Spinal cord (tissue), 9 donors: ENCODE measurements at regions not wholly inside any gene's neighbourhood (a gene's known extent, or its start where the extent isn't known, plus 50 kb on each side); places are given as distances from the start of the nearest gene placed in this dataset.

ENCODE experiments used
- DNase-seq, 6 donors: peaks; one replicate each; pipeline versions ENCODE4 v3.0.0 to v3.0.0-alpha.2; 2013 to 2015; ENCODE audit warnings: low spot score in 6 of 6, low read depth in 4 of 6
- H3K27ac ChIP-seq: one replicate; pipeline ENCODE4 v1.5.1; 2013; ENCODE audit warnings: low read depth, low read length, control low read depth
- H3K27me3 ChIP-seq: one replicate; pipeline ENCODE4 v1.6.1; 2013; ENCODE audit warnings: low read length; ENCODE audit not compliant: control insufficient read depth, insufficient read depth
- H3K36me3 ChIP-seq: one replicate; pipeline ENCODE4 v1.6.1; 2013; ENCODE audit warnings: low read length; ENCODE audit not compliant: control insufficient read depth, insufficient read depth
- H3K4me1 ChIP-seq: one replicate; pipeline ENCODE4 v1.6.1; 2013; ENCODE audit warnings: low read length; ENCODE audit not compliant: control insufficient read depth, insufficient read depth
- H3K4me3 ChIP-seq: one replicate; pipeline ENCODE4 v1.5.1; 2013; ENCODE audit warnings: low read depth, low read length, control low read depth
- H3K9me3 ChIP-seq: one replicate; pipeline ENCODE4 v1.6.1; 2013; ENCODE audit warnings: low read length; ENCODE audit not compliant: control insufficient read depth, insufficient read depth
- WGBS: methylation state at CpG from one replicate; pipeline ENCODE4 v1.1.5; 2013; ENCODE audit warnings: missing lambda C conversion rate; ENCODE audit not compliant: insufficient coverage; 5-methylcytosine and 5-hydroxymethylcytosine counted together
- donor health status: healthy.

DNA sequence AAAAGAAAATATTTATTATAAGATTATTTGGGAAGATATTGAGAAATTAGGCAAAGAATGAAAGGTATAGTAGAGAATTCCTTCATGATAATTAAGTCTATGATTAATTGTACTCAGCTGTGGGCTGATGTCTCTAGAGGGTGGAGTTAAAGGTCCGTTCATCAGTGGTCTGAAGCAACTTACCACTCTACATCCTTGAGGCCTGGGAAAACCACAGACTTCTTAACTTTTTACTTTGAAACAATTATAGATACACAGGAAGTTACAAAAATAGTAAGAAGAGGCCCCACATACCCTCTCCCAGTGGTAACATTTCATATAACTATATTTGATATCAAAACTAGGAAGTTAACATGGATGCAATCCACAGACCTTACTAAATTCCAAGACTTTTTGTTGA, 167.0 kb upstream of the NECTIN1 start:
- Histone ChIP-seq H3K4me3 (no peak overlapping the region), H3K36me3 (no peaks in the 10 kb centered on the region), H3K4me1 (peaks cover 24% of the 10 kb centered on the region), H3K27ac (no peak overlapping the region), H3K27me3 (no peaks in the 10 kb centered on the region), H3K9me3 (no peaks in the 10 kb centered on the region)
- no CpG with 5 or more reads among the region's 1 CpG for WGBS
- no peak for DNase-seq

DNA sequence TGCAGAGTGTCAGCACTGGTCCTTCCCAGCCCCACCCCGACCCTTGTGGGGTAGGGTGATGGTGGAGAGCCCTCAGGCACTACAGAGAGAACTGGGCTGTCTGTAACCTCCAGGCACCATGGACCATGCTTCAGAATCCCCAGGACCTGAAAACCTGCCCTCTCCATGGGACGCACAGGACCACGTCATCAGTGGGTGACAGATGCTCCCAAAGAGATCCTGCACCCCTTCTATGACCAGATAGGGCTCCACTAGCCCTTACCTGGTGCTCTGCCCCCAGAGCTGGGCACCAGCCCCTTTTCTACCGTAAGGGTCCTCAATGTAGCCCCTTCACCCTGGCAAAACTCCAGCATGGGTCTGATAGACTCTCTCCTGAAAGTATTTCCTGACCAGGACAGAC, 165.9 kb upstream of the NECTIN1 start:
- H3K9me3 ChIP-seq = no peaks in the 10 kb centered on the region
- no peaks in the 10 kb centered on the region for H3K36me3 ChIP-seq
- no peak for DNase-seq
- H3K27ac ChIP-seq = no peak overlapping the region
- H3K4me1 ChIP-seq = peaks cover 31% of the 10 kb centered on the region
- no peaks in the 10 kb centered on the region for H3K27me3 ChIP-seq
- 95% methylated on average over 4 of the region's 4 CpGs for WGBS
- no peak overlapping the region for H3K4me3 ChIP-seq

DNA sequence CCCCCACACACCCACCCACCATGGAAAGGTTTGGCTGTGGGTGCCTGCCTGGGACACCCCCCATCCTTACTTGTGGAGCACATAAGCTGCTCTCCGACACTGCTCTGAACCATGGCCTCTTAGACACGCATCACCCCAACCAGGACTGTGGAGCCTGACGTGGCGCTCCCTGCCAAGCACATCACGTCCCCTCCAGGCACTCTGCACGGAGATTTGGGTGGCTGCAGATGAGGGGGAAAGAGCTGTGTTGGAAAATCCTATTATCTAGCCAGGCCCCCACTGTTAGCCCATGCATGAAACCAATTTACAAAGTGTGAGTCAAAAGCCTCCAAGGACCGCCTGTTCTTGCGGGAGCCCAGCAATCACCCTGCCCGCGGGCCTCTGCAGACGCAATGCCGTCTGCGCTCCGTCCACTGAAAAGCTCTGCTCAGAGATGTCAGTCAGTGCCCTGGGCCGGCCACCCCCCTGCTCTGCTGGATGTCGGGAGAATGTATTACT, 163.4 kb upstream of the NECTIN1 start:
- Histone ChIP-seq H3K27ac (no peak overlapping the region), H3K36me3 (no peaks in the 10 kb centered on the region), H3K4me3 (no peak overlapping the region), H3K9me3 (no peaks in the 10 kb centered on the region), H3K4me1 (peaks cover 31% of the 10 kb centered on the region), H3K27me3 (no peaks in the 10 kb centered on the region)
- DNase-seq = peak in 1 of 6 donors; percentile 74
- 30% methylated on average over 10 of the region's 16 CpGs for WGBS

- peaks cover 31% of the 10 kb centered on the region for H3K4me1 ChIP-seq
- peak in 2 of 6 donors; percentile 62 to 69 for DNase-seq
- H3K27ac ChIP-seq = no peak overlapping the region
- H3K9me3 ChIP-seq = no peaks in the 10 kb centered on the region
- WGBS = 45% methylated on average over 14 of the region's 16 CpGs
- no peak overlapping the region for H3K4me3 ChIP-seq
- H3K36me3 ChIP-seq = no peaks in the 10 kb centered on the region
- no peaks in the 10 kb centered on the region for H3K27me3 ChIP-seq
Observed at GRCh38 chr11:119891055-119891768, 162.2 kb upstream of the NECTIN1 start.

DNA sequence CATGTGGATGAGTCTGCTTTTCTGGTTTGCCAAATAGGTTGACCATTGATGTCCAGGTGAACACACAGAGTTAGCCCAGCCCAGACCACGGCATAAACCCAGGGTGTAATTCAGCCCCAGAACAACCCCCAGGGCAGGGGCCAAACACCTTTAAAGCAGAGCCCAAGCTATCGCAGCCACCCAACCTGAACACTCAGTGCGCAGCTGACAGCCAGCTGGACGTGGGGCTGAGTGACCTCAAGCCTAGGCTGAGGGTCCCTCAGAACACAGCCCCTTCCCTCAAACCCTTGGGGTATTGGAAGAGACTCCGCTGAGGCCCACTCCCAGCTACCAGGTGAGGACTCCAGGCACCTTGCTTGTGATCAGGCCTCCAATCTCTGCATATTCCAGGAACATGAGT, 161.5 kb upstream of the NECTIN1 start:
- Histone ChIP-seq H3K9me3 (no peaks in the 10 kb centered on the region), H3K4me3 (no peak overlapping the region), H3K4me1 (peaks cover 31% of the 10 kb centered on the region), H3K27ac (no peak overlapping the region), H3K27me3 (no peaks in the 10 kb centered on the region), H3K36me3 (no peaks in the 10 kb centered on the region)
- DNase-seq = no peak
- 94% methylated on average over 3 of the region's 5 CpGs for WGBS

DNA sequence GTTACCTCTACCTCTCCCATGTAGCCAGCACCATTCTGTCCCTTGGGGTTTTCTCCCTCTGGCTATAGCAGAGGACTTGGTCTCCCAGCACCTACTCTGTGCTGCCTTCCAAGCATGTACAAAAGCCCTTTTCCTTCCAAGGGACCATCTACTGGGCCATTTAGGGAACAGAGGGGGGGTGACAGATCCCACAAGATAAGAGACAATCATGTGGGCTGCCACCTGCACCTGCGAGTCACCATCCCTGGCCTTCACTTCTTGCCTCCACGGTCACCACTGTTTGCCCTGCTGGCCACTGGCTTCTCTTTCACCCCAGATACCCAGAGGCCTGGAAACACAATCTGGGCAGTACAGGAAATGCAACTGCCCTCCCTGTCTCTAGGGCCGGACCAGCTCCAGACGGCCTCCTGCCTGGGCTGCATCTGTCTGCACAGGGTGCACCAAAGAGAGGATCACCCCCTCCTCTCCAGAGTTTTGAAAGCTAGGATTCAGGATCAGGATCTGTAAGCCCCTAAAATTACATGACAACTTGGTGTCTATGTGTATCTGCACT, 160.8 kb upstream of the NECTIN1 start:
- H3K27me3 ChIP-seq = no peaks in the 10 kb centered on the region
- no peaks in the 10 kb centered on the region for H3K36me3 ChIP-seq
- H3K4me1 ChIP-seq = peaks cover 31% of the 10 kb centered on the region
- no peak overlapping the region for H3K27ac ChIP-seq
- H3K4me3 ChIP-seq = no peak overlapping the region
- no peak for DNase-seq
- WGBS = 79% methylated on average over 4 of the region's 4 CpGs
- no peaks in the 10 kb centered on the region for H3K9me3 ChIP-seq

DNA sequence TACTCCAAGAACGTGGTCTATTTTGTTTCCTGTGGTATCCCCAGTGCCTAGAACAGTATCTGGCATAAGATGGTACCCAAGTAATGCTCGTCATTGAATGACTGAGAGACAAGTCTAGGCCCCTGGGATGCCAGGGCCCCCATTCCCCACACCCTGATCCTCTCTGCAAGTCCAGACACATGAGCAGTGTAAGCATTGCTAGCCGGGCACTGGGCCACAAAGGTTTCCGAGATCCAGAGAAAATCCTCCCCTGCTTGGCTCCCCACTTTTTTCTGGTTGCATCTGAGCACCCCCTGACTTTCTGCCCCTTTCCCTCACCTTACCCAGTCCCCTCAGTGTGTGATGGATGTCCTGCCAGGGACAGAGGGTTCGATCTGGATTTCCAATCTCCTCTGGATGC, 160.1 kb upstream of the NECTIN1 start:
- no peak overlapping the region for H3K27ac ChIP-seq
- no peak for DNase-seq
- H3K36me3 ChIP-seq = no peaks in the 10 kb centered on the region
- peaks cover 31% of the 10 kb centered on the region for H3K4me1 ChIP-seq
- no peaks in the 10 kb centered on the region for H3K9me3 ChIP-seq
- H3K27me3 ChIP-seq = no peaks in the 10 kb centered on the region
- no peak overlapping the region for H3K4me3 ChIP-seq
- WGBS = 91% methylated on average over 3 of the region's 5 CpGs

DNA sequence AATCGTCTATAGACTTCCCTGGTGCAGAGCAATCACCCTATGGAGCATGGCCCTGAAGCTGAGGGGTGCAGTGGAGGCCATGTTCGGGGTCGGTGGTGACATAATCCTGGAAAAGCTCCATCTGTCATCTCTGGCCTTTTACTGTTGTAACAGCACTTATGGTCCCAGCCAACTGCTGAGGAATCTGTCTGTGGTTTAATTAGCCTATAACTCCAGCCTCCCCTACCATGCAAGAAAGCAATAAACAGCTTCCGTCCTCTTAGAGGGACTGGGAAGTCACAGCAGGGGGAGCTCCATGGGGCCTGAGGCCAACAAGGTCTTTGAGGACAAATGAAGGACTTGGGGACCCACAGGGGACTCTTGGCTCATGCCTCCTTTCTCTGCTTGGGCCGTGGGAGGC, 159.1 kb upstream of the NECTIN1 start:
- Histone ChIP-seq H3K4me3 (no peak overlapping the region), H3K27me3 (no peaks in the 10 kb centered on the region), H3K9me3 (no peaks in the 10 kb centered on the region), H3K4me1 (peaks cover 31% of the 10 kb centered on the region), H3K36me3 (no peaks in the 10 kb centered on the region), H3K27ac (no peak overlapping the region)
- peak in 2 of 6 donors; percentile 53 for DNase-seq
- WGBS = 52% methylated on average over 4 of the region's 5 CpGs

- Histone ChIP-seq H3K27me3 (no peaks in the 10 kb centered on the region), H3K9me3 (no peaks in the 10 kb centered on the region), H3K36me3 (no peaks in the 10 kb centered on the region), H3K4me3 (no peak overlapping the region), H3K27ac (no peak overlapping the region), H3K4me1 (peaks cover 19% of the 10 kb centered on the region)
- 86% methylated on average over 10 of the region's 11 CpGs for WGBS
- no peak for DNase-seq
Observed at GRCh38 chr11:119886667-119887230, 157.7 kb upstream of the NECTIN1 start.
